ENCODE measurements at regions not wholly inside any gene's neighbourhood (a gene's known extent, or its start where the extent isn't known, plus 50 kb on each side); places are given as distances from the start of the nearest gene placed in this dataset.

DNA sequence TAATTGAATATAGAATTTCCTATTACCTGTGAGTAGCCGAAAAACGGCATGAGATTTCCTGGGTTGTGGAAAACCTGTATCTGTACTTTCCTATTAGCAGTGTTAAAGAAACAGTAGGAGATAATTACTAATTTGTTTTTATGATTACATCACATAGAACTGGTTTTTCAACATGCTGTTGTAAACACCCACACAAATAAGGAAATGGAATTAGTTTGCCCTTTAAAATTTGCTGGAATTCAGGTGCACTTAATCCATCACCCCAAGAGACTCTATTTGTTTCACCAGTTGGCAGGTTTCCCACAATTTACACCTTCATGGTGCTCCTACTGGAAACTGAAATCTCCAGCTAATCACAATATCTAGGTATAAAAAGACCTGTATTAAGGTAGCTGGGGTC, 274.1 kb upstream of the SLC8A1 start:
- TF ChIP-seq, protein P1, sequence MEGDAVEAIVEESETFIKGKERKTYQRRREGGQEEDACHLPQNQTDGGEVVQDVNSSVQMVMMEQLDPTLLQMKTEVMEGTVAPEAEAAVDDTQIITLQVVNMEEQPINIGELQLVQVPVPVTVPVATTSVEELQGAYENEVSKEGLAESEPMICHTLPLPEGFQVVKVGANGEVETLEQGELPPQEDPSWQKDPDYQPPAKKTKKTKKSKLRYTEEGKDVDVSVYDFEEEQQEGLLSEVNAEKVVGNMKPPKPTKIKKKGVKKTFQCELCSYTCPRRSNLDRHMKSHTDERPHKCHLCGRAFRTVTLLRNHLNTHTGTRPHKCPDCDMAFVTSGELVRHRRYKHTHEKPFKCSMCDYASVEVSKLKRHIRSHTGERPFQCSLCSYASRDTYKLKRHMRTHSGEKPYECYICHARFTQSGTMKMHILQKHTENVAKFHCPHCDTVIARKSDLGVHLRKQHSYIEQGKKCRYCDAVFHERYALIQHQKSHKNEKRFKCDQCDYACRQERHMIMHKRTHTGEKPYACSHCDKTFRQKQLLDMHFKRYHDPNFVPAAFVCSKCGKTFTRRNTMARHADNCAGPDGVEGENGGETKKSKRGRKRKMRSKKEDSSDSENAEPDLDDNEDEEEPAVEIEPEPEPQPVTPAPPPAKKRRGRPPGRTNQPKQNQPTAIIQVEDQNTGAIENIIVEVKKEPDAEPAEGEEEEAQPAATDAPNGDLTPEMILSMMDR (IDR thresholded peaks at IDR 0.05): no peak
- TF ChIP-seq POLR2A (IDR thresholded peaks at IDR 0.05): no peak

Data from thyroid gland (tissue), 4 donors.